Thyroid gland (tissue), 4 donors: ENCODE measurements at regions not wholly inside any gene's neighbourhood (a gene's known extent, or its start where the extent isn't known, plus 50 kb on each side); places are given as distances from the start of the nearest gene placed in this dataset.

Experiments used
- DNase-seq, 2 donors: peaks; one replicate each; pipeline ENCODE4 v3.0.0-alpha.2; 2019
- H3K27ac ChIP-seq, 3 donors: fragments of 200-600 bp; sonication (generic); 1 replicate in 2 of 3; 2 replicates in 1 of 3; pipeline ENCODE4 v1.5.1; 2016 to 2019; ENCODE audit warnings: mild to moderate bottlenecking in 1 of 3, moderate library complexity in 1 of 3
- H3K27me3 ChIP-seq: fragments of 200-600 bp; sonication (generic); one replicate; pipeline ENCODE4 v1.5.1; 2019
- H3K36me3 ChIP-seq, 2 donors: fragments of 200-600 bp; sonication (generic); one replicate each; pipeline ENCODE4 v1.5.1; 2016 to 2019
- H3K4me1 ChIP-seq, 2 donors: fragments of 200-600 bp; sonication (generic); one replicate each; pipeline ENCODE4 v1.5.1; 2017 to 2019
- H3K4me3 ChIP-seq, 3 donors: fragments of 200-600 bp; sonication (generic); replicated peaks in 1 of 3; 1 replicate in 2 of 3; 2 replicates in 1 of 3; pipeline ENCODE4 v1.5.1; 2016; ENCODE audit warnings: mild to moderate bottlenecking in 1 of 3
- H3K9me3 ChIP-seq: fragments of 200-600 bp; sonication (generic); one replicate; pipeline ENCODE4 v1.5.1; 2017
- POLR2A ChIP-seq, 2 donors: fragments of 450-650 bp; IDR thresholded peaks; one replicate each; pipeline ENCODE4 v1.6.1; 2017; ENCODE audit warnings: antibody characterized with exemption in 2 of 2, mild to moderate bottlenecking in 2 of 2, moderate library complexity in 1 of 2
- WGBS, 2 donors: methylation state at CpG; one replicate each; pipeline ENCODE4 v1.1.5; 2017; 5-methylcytosine and 5-hydroxymethylcytosine counted together
- intact Hi-C: fragments of 100-400 bp; cut with DNase I; formaldehyde crosslinking; loops from one replicate; pipeline ENCODE4 v1.15.1; 2023
- TF ChIP-seq, protein P1 (sequence below), 6 experiments: fragments of 200-600 bp in 3 of 6; fragments of 450-650 bp in 3 of 6; sonication (generic) in 3 of 6; IDR thresholded peaks; one replicate each; pipeline ENCODE4 v1.5.1; 2016 to 2019; ENCODE audit warnings: antibody characterized with exemption in 6 of 6, mild to moderate bottlenecking in 2 of 6, inconsistent platforms in 1 of 6, moderate library complexity in 1 of 6

DNA sequence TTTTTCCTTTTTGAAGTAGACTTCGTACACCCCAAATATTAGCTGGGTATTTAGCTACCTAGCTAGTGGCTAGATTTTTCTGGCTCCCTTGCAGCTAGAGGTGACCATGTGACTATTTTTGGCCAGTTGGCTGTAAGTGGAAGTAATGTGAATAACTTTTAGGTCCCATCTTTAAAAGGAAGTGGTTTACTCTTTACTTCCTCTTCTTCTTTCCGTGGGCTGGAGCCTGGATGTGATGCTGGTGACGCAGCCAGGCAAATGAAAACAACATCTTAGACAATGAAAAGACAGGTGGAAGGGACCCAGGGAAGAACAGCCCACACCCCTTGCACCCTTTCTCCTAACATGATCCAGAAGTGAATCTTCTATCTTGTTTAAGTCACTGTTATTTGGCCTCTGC, 245.5 kb downstream of the ATP23 start:
- TF ChIP-seq, protein P1, sequence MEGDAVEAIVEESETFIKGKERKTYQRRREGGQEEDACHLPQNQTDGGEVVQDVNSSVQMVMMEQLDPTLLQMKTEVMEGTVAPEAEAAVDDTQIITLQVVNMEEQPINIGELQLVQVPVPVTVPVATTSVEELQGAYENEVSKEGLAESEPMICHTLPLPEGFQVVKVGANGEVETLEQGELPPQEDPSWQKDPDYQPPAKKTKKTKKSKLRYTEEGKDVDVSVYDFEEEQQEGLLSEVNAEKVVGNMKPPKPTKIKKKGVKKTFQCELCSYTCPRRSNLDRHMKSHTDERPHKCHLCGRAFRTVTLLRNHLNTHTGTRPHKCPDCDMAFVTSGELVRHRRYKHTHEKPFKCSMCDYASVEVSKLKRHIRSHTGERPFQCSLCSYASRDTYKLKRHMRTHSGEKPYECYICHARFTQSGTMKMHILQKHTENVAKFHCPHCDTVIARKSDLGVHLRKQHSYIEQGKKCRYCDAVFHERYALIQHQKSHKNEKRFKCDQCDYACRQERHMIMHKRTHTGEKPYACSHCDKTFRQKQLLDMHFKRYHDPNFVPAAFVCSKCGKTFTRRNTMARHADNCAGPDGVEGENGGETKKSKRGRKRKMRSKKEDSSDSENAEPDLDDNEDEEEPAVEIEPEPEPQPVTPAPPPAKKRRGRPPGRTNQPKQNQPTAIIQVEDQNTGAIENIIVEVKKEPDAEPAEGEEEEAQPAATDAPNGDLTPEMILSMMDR (IDR thresholded peaks at IDR 0.05) = no peak
- TF ChIP-seq POLR2A (IDR thresholded peaks at IDR 0.05) = no peak
- no peak overlapping the region for H3K27ac ChIP-seq
- no peaks in the 10 kb centered on the region for H3K36me3 ChIP-seq
- H3K27me3 ChIP-seq = no peaks in the 10 kb centered on the region
- intact Hi-C loops = no loop called here
- no peaks in the 10 kb centered on the region for H3K9me3 ChIP-seq
- H3K4me3 ChIP-seq = no peak overlapping the region
- no peaks in the 10 kb centered on the region for H3K4me1 ChIP-seq
- no peak for DNase-seq
- 88 to 89% methylated on average over 3 of the region's 3 CpGs for WGBS, 2 donors

DNA sequence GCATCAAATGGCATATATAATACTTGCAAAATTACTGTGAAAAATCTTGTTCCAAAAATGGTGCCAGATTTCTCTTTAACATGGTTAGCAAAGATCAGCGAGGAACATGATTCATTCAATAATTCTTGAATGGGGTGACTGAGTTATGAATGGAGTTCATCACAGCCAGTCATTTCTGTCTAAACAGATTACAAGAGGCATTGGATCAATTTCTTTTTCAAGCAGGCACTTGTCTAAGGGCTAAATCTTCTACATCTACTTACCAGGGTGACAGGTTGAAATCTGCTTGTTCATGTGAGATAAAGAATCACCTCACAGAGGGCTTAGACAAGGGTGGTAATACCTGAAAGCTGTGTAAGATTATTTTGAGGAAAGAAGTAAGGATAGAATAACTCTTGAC, 247.7 kb downstream of the ATP23 start:
- no peaks in the 10 kb centered on the region for H3K27me3 ChIP-seq
- H3K4me3 ChIP-seq = no peak overlapping the region
- no peak for DNase-seq
- H3K4me1 ChIP-seq = no peaks in the 10 kb centered on the region
- H3K9me3 ChIP-seq = no peaks in the 10 kb centered on the region
- WGBS, 2 donors = 90 to 98% methylated on average over 1 of the region's 1 CpG
- no peak overlapping the region for H3K27ac ChIP-seq
- H3K36me3 ChIP-seq = no peaks in the 10 kb centered on the region
- TF ChIP-seq POLR2A (IDR thresholded peaks at IDR 0.05) = no peak
- TF ChIP-seq, protein P1 (IDR thresholded peaks at IDR 0.05) = no peak
- intact Hi-C loops = no loop called here

DNA sequence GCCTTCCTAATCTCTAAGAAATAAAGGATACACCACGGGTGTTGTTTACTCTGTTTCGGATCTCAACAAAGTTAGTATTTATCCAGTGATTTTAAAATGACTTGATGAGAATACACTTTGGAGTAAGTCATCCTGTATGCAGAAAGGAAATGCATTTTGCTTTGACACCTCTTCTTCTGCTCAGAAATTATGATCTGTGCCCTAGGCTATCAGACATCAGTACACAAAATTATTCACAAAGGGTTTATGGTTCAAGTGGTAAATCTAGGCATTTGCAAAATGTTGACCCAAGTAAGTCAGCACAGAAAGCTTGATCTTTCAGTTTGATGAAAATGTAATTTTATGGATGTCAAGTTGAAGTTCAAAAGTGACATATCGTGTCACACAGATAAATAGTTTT, 248.5 kb downstream of the ATP23 start:
- Histone ChIP-seq H3K4me3 (no peak overlapping the region), H3K27ac (no peak overlapping the region), H3K9me3 (no peaks in the 10 kb centered on the region), H3K4me1 (no peaks in the 10 kb centered on the region), H3K36me3 (no peaks in the 10 kb centered on the region), H3K27me3 (no peaks in the 10 kb centered on the region)
- intact Hi-C loops = no loop called here
- TF ChIP-seq POLR2A (IDR thresholded peaks at IDR 0.05) = no peak
- TF ChIP-seq, protein P1 (IDR thresholded peaks at IDR 0.05) = no peak
- 88 to 89% methylated on average over 3 of the region's 3 CpGs for WGBS, 2 donors
- DNase-seq = no peak

DNA sequence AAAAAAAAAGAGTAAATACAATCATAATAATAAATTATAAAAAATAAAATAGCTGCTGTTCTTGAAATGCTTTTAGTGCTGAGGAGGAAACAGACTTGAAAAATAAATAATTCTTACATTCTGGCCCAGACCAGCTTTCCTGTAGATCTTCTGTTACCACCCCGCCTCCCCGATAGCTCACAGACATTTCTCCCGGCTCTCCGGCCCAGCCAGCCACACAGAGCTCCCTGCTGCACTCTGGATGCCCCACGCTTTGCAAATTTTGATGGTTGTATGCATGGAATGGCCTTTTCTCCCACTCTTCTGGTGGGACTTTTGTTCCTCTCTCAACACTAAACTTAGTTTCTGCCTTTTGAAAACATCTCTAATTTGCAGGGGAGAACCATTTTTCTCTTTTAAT, 249.3 kb downstream of the ATP23 start:
- Histone ChIP-seq H3K9me3 (no peaks in the 10 kb centered on the region), H3K27me3 (no peaks in the 10 kb centered on the region), H3K4me1 (no peaks in the 10 kb centered on the region), H3K36me3 (no peaks in the 10 kb centered on the region), H3K4me3 (no peak overlapping the region), H3K27ac (no peak overlapping the region)
- WGBS, 2 donors = 80% methylated on average over 5 of the region's 5 CpGs
- intact Hi-C loops = no loop called here
- DNase-seq = no peak
- no peak for TF ChIP-seq POLR2A (IDR thresholded peaks at IDR 0.05)
- TF ChIP-seq, protein P1 (IDR thresholded peaks at IDR 0.05) = no peak

DNA sequence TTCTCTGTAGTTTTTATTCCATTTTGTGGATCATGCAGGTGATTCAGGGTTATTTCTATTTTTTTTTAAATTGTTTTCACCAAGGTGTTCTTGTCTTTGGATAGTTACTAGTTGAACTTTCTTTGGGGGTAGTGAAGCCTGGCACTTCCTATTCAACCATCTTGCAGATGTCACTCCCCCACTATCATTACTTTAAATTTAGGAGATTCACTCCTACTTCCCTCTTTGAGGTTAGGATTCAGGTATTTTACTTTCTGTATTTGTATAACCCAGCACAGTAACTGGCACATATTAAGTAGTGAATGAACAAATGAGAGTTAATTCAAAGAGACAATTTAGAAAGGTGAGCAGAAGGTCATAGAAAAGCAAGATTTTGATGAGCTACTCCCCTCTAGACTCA, 255.6 kb downstream of the ATP23 start:
- no peaks in the 10 kb centered on the region for H3K36me3 ChIP-seq
- TF ChIP-seq POLR2A (IDR thresholded peaks at IDR 0.05) = no peak
- TF ChIP-seq, protein P1 (IDR thresholded peaks at IDR 0.05) = no peak
- H3K4me3 ChIP-seq = no peak overlapping the region
- H3K9me3 ChIP-seq = no peaks in the 10 kb centered on the region
- no peak overlapping the region for H3K27ac ChIP-seq
- no peaks in the 10 kb centered on the region for H3K27me3 ChIP-seq
- no peak for DNase-seq
- intact Hi-C loops = no loop called here
- H3K4me1 ChIP-seq = no peaks in the 10 kb centered on the region
